NCI-H2196 (cell line): ENCODE measurements at regions not wholly inside any gene's neighbourhood (a gene's known extent, or its start where the extent isn't known, plus 50 kb on each side); places are given as distances from the start of the nearest gene placed in this dataset.

ENCODE experiments used
- DNase-seq: peaks from one replicate; lab custom pipeline; 2025; ENCODE audit not compliant: unreplicated experiment; lab: John Stamatoyannopoulos, UW

- DNase-seq, result no peak
Measured at GRCh38 chr20:50455656-50456451, 54.3 kb upstream of the PTPN1 start.

DNA sequence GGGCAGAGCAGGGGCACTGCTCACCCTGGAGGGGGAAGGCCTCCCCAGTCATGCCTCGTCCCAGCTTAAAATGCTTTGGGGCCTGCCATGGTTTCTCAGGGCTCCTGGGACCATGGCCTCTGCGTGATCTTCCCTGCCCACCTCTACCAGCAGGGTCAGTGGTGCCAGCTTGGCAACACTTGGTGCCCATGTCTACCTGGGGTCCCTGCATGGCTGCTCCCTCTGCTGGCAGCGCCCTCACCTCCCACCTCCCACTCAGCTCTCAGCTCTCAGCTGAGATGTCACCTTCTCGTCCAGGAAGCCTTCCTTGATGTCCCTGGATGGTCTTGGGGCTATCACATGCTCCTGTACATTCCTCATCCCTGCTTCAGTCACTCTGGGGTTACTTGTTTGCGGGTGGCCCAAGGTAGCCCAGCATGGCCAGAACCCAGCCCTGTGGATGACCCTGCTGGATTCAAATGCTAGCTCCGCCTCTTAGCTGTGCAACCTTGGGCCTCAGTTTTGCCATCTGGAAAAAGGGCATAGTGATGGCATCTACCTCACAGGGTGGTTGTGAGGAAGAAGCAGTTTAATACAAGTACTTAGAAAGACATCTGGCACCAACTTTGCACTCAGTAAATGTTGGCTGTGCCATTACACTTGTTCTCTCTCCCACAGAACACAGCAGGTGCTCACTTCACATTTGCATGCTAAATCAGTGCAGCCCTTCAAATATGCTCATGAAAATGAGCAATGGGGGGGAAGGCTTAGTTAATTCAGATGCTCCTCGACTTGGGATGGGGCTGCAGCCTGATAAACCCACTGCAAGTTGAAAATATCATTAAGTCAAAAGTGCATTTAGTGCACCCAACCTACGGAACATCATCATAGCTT lies 53.5 kb upstream of the PTPN1 start:
- DNase-seq, result no peak

DNA sequence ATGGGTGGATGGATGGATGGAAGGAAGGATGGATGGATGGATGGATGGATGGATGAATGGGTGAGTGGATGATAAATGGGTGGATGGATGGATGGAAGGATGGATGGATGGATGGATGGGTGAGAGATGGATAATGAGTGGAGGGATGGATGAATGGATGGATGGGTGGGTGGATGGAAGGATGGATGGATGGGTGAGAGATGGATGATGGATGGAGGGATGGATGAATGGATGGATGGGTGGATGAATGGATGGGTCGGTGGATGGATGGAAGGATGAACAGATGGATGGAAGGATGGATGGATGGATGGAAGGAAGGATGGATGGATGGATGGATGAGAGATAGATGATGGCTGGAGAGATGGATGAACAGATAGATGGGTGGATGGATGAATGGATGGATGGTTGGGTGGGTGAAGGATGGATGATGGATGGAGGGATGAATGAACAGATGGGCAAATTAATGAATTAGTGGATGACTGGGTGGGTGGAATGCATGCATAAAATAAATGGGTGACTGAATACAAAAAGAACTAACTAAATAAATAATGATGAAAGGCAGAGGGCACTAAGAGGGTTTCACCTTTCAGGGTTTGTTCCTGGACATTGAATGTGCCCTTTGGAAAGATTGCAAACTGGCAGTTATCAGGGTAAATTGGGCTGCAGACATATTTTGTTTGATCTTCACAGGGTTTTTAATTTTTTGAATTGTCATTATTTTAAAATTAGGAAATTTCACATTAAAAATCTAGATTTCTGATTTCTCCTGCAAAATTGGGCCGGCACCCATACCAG lies 50.9 kb upstream of the PTPN1 start:
- DNase-seq, result no peak

DNA sequence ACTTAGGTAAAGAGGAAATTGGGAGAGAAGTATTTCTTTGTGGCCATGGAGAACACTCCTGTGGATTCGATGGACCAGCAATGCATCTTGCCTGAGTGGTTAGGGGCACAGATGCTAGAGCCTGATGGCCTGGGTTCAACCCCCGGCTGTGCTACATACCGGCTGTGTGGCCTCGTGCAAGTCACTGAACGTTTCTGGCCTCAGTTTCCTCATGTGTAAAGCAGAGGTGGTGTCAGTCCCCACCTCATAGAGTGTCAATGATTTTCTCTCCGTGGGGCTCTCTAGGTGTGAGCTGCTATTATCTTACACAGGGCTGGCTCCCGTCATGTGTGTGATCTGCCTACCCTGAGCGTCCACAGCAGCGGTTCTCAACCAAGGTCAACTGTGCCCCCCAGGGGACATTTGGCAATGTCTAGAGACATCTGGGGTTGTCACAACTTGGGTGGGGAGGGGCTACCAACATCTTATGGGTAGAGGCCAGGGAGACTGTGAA lies 50.0 kb upstream of the PTPN1 start:
- no peak for DNase-seq
